DMS 273 (cell line): ENCODE measurements at regions not wholly inside any gene's neighbourhood (a gene's known extent, or its start where the extent isn't known, plus 50 kb on each side); places are given as distances from the start of the nearest gene placed in this dataset.

Experiments
- DNase-seq: peaks from one replicate; lab custom pipeline; 2025; ENCODE audit not compliant: unreplicated experiment; lab: John Stamatoyannopoulos, UW

- no peak for DNase-seq
Observed at GRCh38 chrX:148448686-148449085, 51.7 kb upstream of the AFF2 start.
